ENCODE measurements at regions not wholly inside any gene's neighbourhood (a gene's known extent, or its start where the extent isn't known, plus 50 kb on each side); places are given as distances from the start of the nearest gene placed in this dataset.

DNA sequence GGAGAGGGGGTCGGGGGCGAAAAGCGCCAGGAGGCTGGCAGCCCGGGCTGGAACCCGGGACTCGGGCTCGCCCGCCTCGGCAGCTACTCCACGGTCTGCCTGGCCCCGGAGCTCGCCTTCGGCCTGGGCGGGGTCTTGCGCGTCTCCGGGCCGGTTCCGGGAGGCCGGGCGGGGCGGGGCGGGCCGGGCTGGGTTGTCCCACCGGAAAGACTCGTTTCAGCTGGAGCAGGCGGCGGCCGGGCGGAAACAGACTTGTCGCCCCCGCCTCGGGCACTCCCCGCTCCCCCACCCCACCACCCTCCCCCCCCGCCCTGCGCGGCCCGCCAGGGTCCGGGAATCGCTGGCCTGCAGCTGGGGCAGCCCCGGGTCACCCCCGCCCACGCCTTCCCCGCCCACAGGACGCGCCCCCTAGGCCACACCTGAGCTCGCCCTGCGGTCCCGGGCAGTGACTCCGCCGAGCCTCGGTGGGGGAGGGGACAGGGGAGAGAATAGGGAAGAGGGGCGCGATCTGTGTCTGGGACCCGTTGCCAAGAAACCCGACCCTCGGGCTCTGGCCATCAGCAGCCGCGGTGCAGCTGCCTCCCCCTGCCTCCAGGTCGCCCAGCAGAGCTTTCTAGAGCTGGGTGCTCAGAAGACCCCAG is 109.4 kb downstream of the KCTD15 start:
- TF ChIP-seq GABPA (IDR thresholded peaks at IDR 0.05; ENCODE audit: low read depth): no peak
- TF ChIP-seq, protein P1, sequence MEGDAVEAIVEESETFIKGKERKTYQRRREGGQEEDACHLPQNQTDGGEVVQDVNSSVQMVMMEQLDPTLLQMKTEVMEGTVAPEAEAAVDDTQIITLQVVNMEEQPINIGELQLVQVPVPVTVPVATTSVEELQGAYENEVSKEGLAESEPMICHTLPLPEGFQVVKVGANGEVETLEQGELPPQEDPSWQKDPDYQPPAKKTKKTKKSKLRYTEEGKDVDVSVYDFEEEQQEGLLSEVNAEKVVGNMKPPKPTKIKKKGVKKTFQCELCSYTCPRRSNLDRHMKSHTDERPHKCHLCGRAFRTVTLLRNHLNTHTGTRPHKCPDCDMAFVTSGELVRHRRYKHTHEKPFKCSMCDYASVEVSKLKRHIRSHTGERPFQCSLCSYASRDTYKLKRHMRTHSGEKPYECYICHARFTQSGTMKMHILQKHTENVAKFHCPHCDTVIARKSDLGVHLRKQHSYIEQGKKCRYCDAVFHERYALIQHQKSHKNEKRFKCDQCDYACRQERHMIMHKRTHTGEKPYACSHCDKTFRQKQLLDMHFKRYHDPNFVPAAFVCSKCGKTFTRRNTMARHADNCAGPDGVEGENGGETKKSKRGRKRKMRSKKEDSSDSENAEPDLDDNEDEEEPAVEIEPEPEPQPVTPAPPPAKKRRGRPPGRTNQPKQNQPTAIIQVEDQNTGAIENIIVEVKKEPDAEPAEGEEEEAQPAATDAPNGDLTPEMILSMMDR (IDR thresholded peaks at IDR 0.05; ENCODE audit: insufficient read depth, low read length): no peak
- no peak for TF ChIP-seq POLR2AphosphoS5 (IDR thresholded peaks at IDR 0.05; ENCODE audit: low read depth)

All from HL-60 (cell line).